Hindlimb muscle (tissue), 1 donor: ENCODE measurements at regions not wholly inside any gene's neighbourhood (a gene's known extent, or its start where the extent isn't known, plus 50 kb on each side); places are given as distances from the start of the nearest gene placed in this dataset.
"Not testable (repeated sequence)": the region's sequence is repeated elsewhere in the genome, so short reads cannot be mapped to it uniquely, and the experiment has no call there.

Experiments used
- DNase-seq: peaks from one replicate; pipeline ENCODE4 v3.0.0-alpha.2; 2013

GRCh38 chr9:78438780-78439179 is 141.9 kb downstream of the PSAT1 start:
- no peak for DNase-seq

DNA sequence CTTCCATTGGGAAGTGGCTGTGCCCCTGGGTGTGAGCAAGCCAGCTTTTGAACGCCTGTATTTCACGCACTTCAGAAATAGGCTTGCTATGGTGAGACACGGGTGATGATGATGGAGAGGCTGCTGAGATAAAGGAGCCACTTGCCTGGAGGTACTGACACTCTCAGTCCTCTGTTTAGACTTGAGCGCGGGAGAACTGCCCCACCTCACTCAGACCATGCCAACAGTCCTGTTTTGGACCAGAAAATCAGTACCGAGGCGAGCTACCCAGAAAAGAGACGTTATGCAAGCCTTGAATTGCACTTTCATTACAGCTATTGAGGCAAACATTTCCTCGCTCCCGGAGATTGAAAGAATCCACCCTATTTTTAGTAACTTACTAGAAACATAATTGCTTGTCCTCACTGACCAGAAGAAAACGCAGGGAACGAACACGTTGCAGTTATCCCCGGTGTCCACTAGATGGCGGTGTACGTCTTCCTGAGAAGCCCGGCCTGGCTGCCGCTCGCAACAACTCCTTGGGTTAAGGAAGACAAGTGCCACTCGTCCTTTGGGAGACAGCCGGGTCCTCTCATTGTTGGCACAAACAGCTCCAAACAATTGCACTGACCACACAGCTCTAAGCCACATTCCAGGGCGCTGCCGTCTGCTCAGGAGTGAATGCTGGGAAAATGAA is 142.4 kb downstream of the PSAT1 start:
- DNase-seq, result peak; percentile 85

- DNase-seq, result no peak
Observed at GRCh38 chr9:78439866-78440830, 143.2 kb downstream of the PSAT1 start.

GRCh38 chr9:78441396-78441795 is 144.5 kb downstream of the PSAT1 start:
- no peak for DNase-seq

DNA sequence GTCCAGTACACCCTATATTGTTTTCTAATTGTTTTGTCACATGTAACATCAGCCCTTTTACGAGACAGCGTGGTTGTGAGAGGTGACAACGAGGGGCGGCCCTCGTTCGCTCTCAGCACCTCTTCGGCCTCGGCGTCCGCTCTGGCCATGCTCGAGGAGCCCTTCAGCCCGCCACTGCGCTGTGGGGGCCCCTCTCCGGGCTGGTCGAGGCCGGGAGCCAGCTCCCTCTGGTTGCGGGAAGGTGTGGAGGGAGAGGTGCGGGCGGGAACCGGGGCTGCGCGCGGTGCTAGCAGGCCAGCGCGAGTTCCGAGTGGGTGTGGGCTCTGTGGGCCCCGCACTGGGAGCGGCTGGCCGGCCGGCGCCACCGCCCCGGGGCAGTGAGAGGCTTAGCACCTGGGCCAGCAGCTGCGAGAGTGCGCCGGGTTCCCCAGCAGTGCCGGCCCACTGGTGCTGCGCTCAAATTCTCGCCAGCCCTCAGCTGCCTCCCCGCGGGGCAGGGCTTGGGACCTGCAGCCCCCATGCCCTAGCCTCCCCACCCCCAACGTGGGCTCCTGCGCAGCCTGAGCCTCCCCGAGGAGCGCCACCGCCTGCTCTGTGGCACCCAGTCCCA is 145.0 kb downstream of the PSAT1 start:
- DNase-seq, result no peak

DNA sequence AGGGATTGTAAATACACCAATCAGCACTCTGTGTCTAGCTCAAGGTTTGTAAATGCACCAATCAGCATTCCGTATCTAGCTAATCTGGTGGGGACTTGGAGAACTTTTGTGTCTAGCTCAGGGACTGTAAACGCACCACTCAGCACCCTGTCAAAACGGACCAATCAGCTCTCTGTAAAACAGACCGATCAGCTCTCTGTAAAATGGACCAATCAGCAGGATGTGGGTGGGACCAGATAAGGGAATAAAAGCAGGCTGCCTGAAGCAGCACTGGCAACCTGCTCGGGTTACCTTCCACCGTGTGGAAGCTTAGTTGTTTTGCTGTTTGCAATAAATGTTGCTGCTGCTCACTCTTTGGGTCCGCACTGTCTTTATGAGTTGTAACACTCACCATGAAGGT is 145.7 kb downstream of the PSAT1 start:
- DNase-seq, result not testable (repeated sequence)

DNA sequence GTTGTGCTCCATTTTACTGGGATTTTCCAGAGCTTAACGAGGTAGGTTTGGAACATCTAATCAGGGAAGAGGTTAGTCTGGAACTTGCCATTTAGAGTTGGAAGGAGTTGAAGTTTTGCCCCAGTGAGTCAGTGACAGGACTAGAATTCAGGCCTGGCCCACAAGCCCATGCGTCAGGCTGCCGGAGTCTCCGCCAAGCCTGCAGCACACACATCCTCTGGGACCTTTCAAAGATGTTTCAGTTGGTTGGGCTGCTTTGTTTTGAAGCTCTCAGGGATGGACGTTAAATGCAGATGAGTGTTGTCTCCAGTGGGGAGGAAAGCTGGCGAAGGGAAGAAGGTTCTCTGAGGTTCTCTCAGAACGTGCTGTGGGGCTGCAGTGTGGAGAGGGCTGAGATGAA is 147.0 kb downstream of the PSAT1 start:
- DNase-seq, result no peak

GRCh38 chr9:78448960-78449673 is 152.2 kb downstream of the PSAT1 start:
- no peak for DNase-seq

- DNase-seq, result no peak
Observed at GRCh38 chr9:78453450-78453849, 156.5 kb downstream of the PSAT1 start.

- no peak for DNase-seq
Observed at GRCh38 chr9:78462611-78463010, 165.7 kb downstream of the PSAT1 start.

DNA sequence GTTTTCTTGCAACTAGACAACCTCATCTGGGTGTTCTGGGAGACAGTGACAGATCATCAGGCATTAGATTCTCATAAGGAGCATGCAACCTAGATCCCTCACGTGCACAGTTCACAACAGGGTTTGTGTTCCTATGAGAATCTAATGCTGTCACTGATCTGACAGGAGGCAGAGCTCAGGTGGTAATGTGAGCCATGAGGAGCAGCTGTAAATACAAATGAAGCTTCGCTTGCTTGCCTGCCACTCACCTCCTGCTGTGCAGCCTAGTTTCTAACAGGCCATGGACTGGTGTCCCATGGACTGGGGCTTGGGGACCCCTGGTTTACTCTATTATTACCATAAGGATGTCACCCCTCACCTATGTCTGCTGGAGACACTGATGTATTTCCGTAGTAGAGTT is 166.8 kb downstream of the PSAT1 start:
- DNase-seq, result no peak

DNA sequence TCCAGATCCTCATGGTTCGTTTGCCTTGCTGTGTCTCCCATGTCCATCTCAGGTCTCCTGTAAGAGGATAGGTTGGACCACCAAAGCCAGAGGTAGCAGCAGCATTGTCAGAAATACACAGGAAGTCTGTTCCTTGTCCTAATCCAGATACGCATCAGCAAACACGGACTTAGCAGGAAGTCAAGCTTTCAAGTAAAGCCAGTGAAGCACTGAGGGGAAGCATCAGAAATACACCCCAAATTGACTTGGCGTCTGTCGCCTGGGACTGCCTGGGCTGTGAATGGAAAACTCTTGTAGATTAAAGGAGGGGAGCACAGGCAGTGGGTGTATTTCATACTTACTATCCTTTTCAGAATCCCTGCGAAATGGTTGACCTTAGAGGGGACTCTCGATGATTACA is 171.3 kb downstream of the PSAT1 start:
- no peak for DNase-seq

DNA sequence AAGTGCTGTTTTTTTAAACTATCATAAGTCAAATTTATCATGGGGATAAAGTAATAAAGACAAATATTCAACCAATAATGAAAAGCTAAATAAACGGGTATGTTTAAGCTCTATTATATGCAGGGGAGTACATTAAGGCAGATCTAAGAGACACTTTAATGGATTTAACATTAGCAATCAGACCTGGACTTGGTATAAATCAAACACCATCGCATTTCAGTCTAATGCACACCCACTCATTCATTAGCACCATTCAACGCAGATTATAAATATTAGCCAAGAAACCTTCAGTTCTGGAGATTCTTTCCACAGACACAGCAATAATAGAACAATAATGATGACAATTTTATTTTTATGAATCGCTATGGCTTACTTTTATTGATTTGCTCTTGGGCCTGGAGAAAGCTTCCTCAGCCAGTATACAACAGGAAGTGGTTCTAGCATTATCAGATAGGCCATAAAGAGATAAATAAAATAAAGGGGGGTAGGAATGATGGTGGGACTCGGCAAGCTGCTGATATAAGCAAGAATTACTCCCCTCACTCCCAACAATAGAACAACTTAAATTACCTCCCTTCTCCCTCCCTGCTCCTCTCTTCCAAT is 172.2 kb downstream of the PSAT1 start:
- DNase-seq, result no peak

DNA sequence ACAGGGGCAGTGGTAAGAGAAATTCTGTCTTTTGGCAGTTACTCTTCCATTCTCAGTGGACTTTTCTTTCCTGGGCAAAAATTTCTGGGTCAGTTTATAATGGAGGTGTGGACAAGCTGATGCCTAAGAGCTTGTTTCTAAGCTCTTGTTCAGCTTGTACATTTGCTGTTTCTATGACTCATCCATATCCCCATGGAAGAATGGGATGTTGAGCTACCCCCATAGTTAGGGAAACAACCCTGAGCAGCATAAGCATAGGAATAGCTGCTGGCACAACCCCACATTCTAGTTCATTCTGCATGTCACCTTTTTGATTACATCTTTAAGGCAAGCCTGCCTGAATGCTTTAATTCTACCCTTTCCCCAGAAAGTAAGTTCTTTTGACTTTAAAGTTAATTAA is 173.3 kb downstream of the PSAT1 start:
- DNase-seq, result no peak

DNA sequence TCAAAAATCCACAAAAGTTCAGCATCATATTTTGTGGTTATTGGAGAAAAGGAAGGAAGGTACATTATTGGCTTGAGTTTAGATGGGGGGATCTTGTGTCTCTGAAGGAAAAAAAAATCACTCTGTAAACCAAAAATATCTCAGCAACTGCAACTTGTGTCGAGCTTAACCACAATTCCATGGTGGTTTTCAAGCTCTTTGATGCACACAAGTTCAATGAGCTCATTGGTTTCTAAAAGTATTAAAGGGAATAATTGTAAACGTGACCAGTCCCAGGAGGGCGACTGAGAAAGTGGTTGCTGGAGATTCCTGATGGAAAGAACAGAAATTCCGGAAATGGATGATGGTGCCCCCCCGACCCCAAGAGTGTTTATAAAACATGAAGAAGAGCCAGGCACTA is 173.8 kb downstream of the PSAT1 start:
- DNase-seq, result no peak

DNA sequence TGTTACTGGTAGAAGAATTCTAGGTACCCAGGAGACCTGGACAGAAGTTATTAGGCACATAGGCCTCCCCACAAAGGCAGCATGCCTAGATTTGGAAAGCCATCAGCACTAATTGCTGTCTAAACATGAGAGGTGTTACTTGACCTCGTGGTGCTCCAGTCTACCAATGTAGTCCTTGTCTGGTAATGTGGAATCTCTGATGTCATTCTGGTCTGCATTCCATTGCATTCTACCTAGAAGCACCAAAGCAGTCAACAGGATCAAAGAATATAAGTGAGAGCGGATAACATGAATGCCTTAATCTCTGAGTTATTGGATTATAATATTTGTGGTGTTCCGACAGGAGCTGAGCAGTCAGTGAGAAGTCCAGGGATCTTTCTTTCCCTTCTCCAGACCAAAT is 175.2 kb downstream of the PSAT1 start:
- DNase-seq, result no peak

DNA sequence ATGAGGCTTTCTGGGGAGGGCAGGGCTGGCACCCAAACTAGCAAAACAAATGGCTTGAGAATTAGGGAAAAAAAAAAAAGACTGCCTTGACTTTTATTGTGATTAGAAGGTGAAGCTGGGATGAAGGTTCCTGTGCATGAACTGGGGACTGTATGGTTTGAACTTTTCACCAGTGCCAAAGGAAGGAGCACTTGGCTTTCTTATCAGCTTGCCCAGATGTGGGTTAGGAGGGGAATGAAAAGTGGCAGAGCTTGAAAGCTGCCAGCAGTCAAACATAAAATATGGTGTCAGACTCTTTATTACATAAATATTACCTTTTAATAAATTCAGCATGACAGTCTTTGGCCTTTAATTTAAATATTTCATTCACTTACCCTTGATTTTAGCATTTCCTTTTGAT is 182.5 kb downstream of the PSAT1 start:
- DNase-seq, result no peak

DNA sequence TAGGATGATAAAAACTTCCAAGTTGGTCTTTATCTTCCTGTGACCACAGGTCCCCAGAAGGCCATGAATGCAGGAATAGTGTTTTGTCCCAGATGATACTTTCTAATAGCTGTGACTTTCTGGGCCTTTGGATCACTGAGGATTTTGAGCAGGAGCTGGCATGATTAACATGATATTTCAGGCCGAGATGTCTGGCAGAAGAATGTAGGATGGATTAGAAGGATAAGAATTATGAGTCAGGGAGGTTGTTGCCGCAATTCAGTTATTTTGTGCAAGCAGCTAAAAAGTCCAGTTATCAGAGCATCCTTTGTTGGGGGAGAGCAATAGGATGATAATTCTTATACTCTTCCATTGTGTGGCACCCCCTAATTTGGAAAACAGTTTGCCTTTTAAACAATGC is 189.7 kb downstream of the PSAT1 start:
- DNase-seq, result no peak

DNA sequence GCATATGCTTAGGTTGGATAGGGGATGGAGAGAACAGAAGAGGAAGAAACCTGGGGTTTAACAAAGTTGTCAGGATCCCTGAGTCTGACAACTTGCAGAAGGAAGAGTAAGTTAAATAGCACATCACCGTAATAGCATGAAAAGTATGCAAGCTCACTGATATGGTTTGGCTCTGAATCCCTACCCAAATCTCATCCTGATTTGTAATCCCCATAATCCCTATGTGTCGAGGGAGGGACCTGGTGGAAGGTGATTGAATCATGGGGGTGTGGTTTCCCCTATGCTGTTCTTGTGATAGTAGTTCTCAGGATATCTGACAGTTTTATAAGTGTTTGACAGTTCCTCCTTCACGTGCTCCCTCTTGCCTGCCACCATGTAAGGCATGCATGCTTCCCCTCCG is 193.3 kb downstream of the PSAT1 start:
- DNase-seq, result no peak

DNA sequence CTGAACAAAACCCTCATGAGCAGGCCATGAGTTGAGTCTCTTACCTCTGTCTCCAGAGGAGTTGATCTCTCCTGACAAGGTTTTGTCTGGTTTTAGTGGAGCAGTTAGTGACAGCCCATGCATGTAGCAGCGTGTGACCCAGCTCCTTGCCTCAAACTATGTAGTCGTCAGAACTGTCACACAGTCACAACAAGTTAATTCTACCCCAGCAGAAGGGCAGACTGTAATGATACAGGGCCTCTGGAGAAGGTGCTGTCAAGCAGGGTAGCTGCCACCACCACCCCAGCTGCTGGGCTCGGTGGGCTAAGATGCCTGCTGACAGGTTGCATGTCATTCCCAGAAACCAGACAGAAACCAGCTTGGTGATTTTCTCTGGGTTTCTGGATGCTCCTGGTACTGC is 194.5 kb downstream of the PSAT1 start:
- no peak for DNase-seq

DNA sequence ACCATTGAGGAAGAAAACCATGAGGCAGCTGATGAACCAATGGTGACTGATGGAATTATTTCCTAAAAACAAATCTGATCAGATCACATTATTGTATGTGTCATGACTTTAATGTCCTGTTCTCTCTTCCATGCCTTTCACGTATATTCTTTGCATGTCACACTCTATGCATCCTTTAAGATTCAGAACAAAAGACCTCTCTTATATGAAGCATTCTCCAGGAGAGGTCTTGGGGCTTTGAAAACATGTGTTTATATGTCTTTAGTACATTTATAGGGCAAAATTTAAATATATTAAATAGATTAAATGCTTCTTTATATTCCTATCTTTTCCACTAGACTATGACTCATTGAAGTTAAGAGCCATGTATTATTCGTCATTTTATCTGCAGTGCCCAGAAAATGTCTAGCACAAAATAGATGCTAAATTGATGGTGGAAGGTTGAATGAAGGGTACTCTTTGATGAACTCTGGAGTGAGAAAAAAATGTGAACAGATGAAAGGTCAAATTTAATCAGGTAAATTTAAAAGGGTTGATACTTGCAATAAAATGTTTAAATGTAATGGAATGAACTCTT is 196.3 kb downstream of the PSAT1 start:
- DNase-seq, result no peak

GRCh38 chr9:78502566-78502965 is 205.6 kb downstream of the PSAT1 start:
- no peak for DNase-seq
